ENCODE measurements at regions not wholly inside any gene's neighbourhood (a gene's known extent, or its start where the extent isn't known, plus 50 kb on each side); places are given as distances from the start of the nearest gene placed in this dataset.

DNA sequence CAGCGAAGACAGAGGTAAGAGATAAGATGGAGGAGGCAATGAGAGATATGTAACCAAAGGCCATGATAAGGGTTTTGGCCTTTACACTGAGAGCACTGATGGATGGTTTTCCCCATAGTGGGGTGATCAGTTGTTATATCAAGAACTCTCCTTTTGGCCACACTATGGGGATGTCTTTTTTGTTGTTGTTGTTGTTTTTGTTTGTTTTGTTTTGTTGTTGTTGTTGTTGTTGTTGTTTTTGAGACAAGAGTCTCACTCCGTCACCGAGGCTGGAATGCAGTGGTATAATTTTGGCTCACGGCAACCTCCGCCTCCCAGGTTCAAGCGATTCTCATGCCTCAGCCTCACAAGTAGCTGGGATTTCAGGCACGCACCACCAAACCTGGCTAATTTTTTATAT lies 244.8 kb upstream of the DYNLRB2 start:
- no peak for DNase-seq
- Mint-ChIP-seq H3K4me1 (no peaks in the 10 kb centered on the region), H3K4me3 (no peak overlapping the region), H3K9me3 (no peaks in the 10 kb centered on the region), H3K27ac (no peak overlapping the region), H3K27me3 (ENCODE audit: low read depth in 3 of 3) (peaks cover 2 to 5% (median 3%) of the 10 kb centered on the region in 3 donors), H3K36me3 (no peaks in the 10 kb centered on the region)

DNA sequence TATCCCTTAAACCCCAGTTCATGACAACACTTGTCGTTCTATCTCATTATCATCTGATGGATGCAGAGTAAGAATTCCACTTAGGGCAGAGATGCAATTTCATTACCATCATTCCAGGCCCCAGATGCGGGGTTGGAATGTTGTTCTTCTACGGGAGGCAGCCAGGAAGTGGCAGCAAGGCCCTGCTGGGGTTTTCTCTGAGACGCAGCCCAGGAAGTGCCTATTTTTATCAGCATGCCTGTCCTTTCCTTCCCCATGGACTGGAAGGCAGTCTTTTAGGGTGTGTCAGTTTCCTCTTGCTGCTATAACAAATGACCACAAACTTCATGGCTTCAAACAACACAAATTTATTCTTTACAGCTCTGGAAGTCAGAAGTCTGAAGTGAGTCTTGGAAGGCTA lies 246.6 kb upstream of the DYNLRB2 start:
- peaks cover 2 to 3% (median 2%) of the 10 kb centered on the region in 3 donors for H3K27me3 Mint-ChIP-seq (ENCODE audit: low read depth in 3 of 3)
- no peaks in the 10 kb centered on the region for H3K9me3 Mint-ChIP-seq
- H3K27ac Mint-ChIP-seq, result no peak overlapping the region
- DNase-seq, result no peak
- H3K4me3 Mint-ChIP-seq, result no peak overlapping the region
- H3K4me1 Mint-ChIP-seq, result no peaks in the 10 kb centered on the region
- H3K36me3 Mint-ChIP-seq, result no peaks in the 10 kb centered on the region

DNA sequence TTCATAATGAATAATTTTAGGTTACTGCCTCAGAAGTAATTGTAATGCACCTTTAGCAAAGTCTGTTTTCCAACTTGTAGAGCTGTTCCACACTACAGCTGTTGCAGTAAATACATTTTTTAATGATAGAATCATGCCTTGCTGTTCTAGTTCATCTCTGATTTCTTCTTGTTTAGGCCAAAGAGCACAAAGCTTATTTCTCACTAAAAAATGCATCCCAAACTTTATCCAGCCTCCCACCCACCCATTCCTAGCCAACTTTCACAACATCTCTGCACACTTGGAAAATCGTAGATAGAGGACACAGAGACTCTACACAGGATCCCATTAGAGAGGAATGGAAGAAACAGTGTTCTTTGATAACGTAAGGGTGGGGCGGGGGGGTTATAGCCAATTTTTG lies 252.2 kb upstream of the DYNLRB2 start:
- no peak for DNase-seq
- Mint-ChIP-seq H3K36me3 (no peaks in the 10 kb centered on the region), H3K27ac (no peak overlapping the region), H3K27me3 (ENCODE audit: low read depth in 3 of 3) (peaks cover 0 to 4% (median 3%) of the 10 kb centered on the region in 3 donors), H3K4me3 (no peak overlapping the region), H3K4me1 (no peaks in the 10 kb centered on the region), H3K9me3 (no peaks in the 10 kb centered on the region)

DNA sequence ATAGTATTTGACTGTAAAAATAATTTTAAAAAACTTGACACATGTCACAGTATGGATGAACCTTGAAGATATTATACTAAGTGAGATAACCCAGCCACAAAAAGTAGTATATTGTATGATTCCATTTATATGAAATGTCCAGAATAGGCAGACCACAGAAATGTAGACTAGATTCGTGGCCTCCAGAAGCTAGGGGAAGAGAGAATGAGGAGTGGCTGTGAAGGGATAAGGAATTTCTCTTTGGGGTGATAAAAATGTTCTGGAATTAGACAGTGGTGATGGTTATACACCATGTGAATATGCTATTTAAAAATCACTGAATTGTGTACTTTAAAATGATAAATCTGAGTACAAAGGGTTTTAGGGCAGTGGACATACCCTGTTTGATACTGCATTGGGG lies 253.1 kb upstream of the DYNLRB2 start:
- DNase-seq, result no peak
- Mint-ChIP-seq H3K4me1 (no peaks in the 10 kb centered on the region), H3K27me3 (ENCODE audit: low read depth in 3 of 3) (peaks cover 0 to 4% (median 4%) of the 10 kb centered on the region in 3 donors), H3K9me3 (no peaks in the 10 kb centered on the region), H3K27ac (no peak overlapping the region), H3K36me3 (no peaks in the 10 kb centered on the region), H3K4me3 (no peak overlapping the region)

DNA sequence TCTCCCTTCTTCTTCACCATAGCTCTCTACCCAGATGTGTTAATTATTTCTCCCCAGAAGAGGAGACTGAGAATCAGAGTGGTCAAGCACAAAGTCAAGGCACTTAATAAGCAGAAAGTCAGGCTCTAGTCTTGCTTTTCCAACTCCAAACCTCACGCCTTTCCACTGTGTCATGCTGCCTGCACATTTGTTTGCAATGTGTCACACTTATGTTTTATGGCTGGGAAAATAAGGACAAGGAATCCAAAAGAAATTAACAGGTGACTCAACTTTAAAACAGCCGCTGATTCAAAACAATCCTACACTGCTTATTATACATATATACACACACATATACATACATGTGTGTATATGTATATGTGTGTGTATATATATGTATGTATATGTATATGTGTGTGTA lies 255.7 kb upstream of the DYNLRB2 start:
- no peak overlapping the region for H3K27ac Mint-ChIP-seq
- DNase-seq, result no peak
- H3K27me3 Mint-ChIP-seq (ENCODE audit: low read depth in 3 of 3), result peaks cover 0 to 9% (median 4%) of the 10 kb centered on the region in 3 donors
- H3K9me3 Mint-ChIP-seq, result no peaks in the 10 kb centered on the region
- no peak overlapping the region for H3K4me3 Mint-ChIP-seq
- no peaks in the 10 kb centered on the region for H3K4me1 Mint-ChIP-seq
- no peaks in the 10 kb centered on the region for H3K36me3 Mint-ChIP-seq

DNA sequence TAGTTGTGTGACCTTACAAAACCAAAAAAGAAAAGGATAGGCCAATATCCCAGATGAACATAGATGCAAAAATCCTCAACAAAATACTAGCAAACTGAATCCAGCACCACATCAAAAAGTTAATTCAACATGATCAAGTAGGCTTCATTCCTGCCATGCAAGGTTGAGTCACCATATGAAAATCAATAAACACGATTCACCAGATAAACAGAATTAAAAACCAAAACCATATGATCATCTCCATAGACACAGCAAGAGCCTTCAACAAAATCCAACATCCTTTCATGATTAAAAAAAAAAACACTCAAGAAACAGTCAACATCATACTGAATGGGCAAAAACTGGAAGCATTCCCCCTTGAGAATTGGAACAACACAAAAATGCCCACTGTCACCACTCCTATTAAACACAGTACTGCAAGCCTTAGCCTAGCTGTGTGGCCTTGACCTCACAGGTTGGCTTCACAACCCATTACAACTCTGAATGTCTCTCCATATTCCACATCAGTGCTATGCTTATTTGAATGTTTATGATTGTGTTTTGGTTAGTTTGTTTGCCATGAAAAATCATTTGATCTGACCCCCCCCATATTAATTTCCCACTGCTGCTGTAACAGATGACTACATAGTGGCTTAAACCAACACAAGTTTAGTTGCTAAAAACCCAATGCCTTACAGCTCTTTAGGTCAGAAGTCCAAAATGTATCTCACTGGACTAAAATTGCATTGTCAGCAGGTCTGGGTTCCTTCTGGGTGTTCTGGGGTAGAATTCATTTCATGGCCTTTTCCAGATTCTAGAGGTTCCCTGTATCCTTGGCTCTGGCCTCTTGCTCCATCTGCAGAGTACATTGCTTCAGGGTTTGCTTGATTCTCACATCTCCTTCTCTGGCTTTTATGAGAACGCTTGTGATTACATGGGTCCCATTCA lies 257.1 kb upstream of the DYNLRB2 start:
- H3K4me3 Mint-ChIP-seq, result no peak overlapping the region
- DNase-seq, result no peak
- no peaks in the 10 kb centered on the region for H3K4me1 Mint-ChIP-seq
- no peak overlapping the region for H3K27ac Mint-ChIP-seq
- H3K27me3 Mint-ChIP-seq (ENCODE audit: low read depth in 3 of 3), result peaks cover 2 to 9% (median 4%) of the 10 kb centered on the region in 3 donors
- H3K9me3 Mint-ChIP-seq, result no peaks in the 10 kb centered on the region
- no peaks in the 10 kb centered on the region for H3K36me3 Mint-ChIP-seq

DNA sequence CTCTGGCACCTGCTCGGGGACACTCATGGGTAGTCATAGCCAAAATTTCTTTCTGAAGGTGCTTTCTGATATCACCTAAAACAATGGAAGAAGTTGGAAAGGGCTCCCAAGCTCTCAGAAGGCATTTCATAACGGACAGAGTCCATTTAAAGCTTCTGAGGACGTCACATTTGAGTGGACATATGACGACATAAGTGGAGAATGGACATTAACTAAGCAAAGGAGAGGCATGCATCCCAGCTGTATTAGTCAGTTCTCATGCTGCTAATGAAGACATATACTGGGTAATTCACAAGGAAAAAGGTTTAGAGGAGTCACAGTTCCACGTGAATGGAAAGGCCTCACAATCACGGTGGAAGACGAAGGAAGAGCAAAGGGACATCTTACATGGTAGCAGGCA lies 260.2 kb upstream of the DYNLRB2 start:
- H3K9me3 Mint-ChIP-seq, result no peaks in the 10 kb centered on the region
- H3K27ac Mint-ChIP-seq, result no peak overlapping the region
- no peak overlapping the region for H3K4me3 Mint-ChIP-seq
- no peak for DNase-seq
- H3K27me3 Mint-ChIP-seq (ENCODE audit: low read depth in 3 of 3), result peaks cover 2 to 12% (median 10%) of the 10 kb centered on the region in 3 donors
- H3K4me1 Mint-ChIP-seq, result no peaks in the 10 kb centered on the region
- H3K36me3 Mint-ChIP-seq, result no peaks in the 10 kb centered on the region

DNA sequence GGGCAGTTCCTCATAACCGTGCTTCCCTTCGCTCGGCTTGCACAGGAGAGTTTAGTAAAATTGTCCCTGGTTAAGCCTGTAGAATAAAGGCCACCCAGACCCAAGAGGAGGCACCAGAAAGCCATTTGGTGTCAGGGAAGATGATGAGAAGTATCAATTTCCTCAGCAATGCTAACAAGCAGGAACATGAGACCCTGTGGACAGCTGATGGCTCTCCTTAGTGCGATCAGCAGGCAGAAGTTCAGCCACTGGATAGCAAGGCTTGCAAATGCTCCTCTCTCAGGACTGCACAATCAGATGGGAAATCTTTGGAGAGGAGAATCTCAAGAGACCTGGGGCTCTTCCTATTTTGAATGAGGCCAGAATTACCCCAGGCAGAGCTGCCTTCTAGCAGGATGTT lies 261.1 kb upstream of the DYNLRB2 start:
- no peaks in the 10 kb centered on the region for H3K9me3 Mint-ChIP-seq
- peaks cover 2 to 12% (median 8%) of the 10 kb centered on the region in 3 donors for H3K27me3 Mint-ChIP-seq (ENCODE audit: low read depth in 3 of 3)
- H3K4me3 Mint-ChIP-seq, result no peak overlapping the region

DNA sequence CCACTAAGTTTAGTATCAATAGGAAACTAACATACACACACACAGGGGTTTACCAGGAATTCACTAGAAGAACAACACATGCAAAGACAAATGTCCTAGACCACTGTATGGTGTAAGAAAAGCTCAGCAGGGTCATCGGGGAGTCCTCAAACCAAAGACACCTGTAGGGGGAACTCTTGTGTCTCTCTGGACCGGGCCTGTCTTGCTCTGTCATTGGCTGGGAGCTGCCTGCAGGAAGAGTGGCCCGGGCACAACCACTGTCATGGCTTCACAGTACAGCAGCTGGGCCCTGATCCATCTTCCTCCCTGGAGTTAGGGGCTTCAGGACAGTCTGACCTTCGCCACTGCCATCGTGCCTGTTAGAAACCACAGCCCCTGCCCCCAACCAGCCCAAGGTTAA lies 263.6 kb upstream of the DYNLRB2 start:
- H3K27ac Mint-ChIP-seq, result no peak overlapping the region
- no peaks in the 10 kb centered on the region for H3K4me1 Mint-ChIP-seq
- H3K27me3 Mint-ChIP-seq (ENCODE audit: low read depth in 3 of 3), result peaks cover 6 to 9% (median 8%) of the 10 kb centered on the region in 3 donors
- H3K36me3 Mint-ChIP-seq, result no peaks in the 10 kb centered on the region
- H3K9me3 Mint-ChIP-seq, result no peaks in the 10 kb centered on the region
- DNase-seq, result no peak
- no peak overlapping the region for H3K4me3 Mint-ChIP-seq

More for the DNA sequence above, 261.1 kb upstream of the DYNLRB2 start:
- no peaks in the 10 kb centered on the region for H3K36me3 Mint-ChIP-seq
- no peaks in the 10 kb centered on the region for H3K4me1 Mint-ChIP-seq
- H3K27ac Mint-ChIP-seq, result no peak overlapping the region
- DNase-seq, result no peak

DNA sequence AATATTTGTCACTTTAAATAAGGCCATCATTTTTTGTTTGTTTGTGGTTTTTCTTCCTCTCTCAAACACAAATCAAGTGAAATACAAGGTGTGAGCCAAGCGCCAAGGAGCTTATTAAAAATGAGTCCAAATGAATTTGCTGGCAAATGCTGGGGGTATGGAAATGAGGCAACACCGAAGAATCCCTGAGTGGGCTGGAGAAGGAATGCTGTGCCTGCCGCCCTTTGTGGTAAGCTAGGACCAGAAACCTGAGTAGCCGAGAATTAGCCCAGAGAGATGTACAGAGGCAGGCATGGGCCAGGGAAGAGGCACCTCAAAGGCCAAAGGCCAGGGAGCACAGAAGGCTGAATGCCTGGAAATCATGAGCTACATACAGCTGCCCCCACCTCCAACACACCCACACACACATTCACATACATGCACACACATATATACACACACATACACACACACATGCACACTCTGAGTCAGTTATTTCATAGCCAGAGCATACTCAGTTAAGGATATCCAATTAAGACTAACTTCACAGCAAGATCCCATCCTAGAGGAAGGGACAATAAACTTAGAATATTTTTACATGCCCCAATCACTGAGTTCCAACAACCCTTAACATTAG lies 266.1 kb upstream of the DYNLRB2 start:
- Mint-ChIP-seq H3K27ac (no peak overlapping the region), H3K36me3 (no peaks in the 10 kb centered on the region), H3K4me1 (no peaks in the 10 kb centered on the region), H3K9me3 (no peaks in the 10 kb centered on the region), H3K27me3 (ENCODE audit: low read depth in 3 of 3) (peaks cover 5 to 8% (median 6%) of the 10 kb centered on the region in 3 donors), H3K4me3 (no peak overlapping the region)
- DNase-seq, result no peak

DNA sequence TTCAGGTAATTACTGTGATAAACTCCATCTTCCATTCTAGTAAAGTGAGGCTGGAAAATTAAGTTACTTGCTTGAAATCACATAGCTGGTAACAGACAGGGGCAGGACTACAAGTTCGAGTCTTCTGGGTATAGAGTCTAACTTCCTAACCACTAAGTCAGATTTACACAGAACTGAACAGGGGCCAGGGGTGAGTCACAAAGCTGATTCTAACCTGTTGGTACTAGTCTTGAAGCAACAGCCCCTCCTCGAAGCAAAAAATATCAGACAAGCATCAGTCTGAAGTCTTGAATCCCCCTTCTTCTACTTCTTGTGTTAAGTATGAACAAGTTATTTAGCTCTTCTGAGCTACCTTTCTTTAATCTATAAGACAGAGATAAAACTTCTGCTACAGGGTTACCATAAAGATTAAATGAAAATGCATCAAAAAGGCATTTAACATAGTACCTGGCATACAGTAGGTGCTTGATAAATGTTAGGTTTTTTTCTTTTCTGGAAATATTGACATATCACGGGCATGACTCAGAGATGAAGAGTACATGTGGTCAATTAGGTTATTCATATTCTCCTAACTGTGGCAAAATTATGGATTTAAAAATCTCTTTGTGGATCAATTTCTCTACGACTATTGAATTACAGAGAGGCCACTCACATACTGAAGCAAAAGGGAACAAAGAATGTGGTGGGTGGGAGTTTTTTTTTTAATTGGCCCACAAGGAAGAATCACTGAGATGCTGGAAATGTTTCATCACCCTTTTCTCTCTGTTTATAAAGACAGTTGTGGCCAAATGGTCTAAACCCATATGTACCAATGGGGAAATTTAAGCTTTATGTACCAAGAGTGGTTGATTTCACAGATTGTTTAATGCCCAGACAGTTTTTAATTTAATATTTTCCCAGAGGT lies 266.9 kb upstream of the DYNLRB2 start:
- H3K4me3 Mint-ChIP-seq, result no peak overlapping the region

DNA sequence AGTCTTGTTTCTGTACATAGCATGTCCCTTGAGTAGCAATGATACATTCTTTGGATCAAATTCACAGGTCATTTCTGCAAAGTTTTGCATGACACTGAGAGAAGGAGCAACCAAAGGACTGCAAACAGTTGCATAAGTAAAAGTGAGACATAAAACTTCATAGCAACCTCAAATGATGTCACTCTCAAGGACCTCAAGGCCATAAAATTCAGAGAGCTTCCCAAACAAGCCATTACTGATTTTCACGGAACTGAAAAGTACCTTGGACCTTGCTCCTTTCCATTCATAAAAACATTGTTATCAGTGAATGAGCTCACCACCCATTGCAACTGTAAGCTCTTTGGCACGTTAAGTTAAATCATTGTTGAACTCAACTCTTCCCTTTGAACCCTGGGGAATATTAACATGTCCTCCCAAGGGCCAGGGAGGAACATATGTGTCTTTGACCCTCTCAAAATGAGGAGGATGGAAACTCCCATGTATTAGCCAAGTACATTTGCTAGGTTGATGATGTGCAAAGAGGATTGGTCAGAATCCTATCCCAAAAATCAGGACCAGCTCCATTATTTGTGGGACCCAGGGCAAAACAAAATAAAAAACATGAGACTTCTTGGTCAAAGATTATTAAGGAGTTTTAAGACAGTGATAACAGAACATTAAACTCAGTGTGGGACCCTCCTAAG lies 275.0 kb upstream of the DYNLRB2 start:
- DNase-seq, result no peak
- H3K4me1 Mint-ChIP-seq, result peaks cover 3 to 5% of the 10 kb centered on the region in 2 donors
- no peak overlapping the region for H3K4me3 Mint-ChIP-seq
- peaks cover 0 to 3% (median 0%) of the 10 kb centered on the region in 6 donors for H3K9me3 Mint-ChIP-seq
- H3K27me3 Mint-ChIP-seq (ENCODE audit: low read depth in 3 of 3), result peaks cover 4 to 6% (median 6%) of the 10 kb centered on the region in 3 donors
- H3K27ac Mint-ChIP-seq, result no peak overlapping the region
- H3K36me3 Mint-ChIP-seq, result no peaks in the 10 kb centered on the region

More for the DNA sequence above, 266.9 kb upstream of the DYNLRB2 start:
- no peak for DNase-seq
- H3K36me3 Mint-ChIP-seq, result no peaks in the 10 kb centered on the region
- H3K9me3 Mint-ChIP-seq, result no peaks in the 10 kb centered on the region
- no peaks in the 10 kb centered on the region for H3K4me1 Mint-ChIP-seq
- peaks cover 4 to 8% (median 5%) of the 10 kb centered on the region in 3 donors for H3K27me3 Mint-ChIP-seq (ENCODE audit: low read depth in 3 of 3)
- no peak overlapping the region for H3K27ac Mint-ChIP-seq
